NCI-H69 (cell line): ENCODE measurements at regions not wholly inside any gene's neighbourhood (a gene's known extent, or its start where the extent isn't known, plus 50 kb on each side); places are given as distances from the start of the nearest gene placed in this dataset.
"Not testable (repeated sequence)": the region's sequence is repeated elsewhere in the genome, so short reads cannot be mapped to it uniquely, and the experiment has no call there.

Source experiments
- DNase-seq: peaks from one replicate; lab custom pipeline; 2025; lab: John Stamatoyannopoulos, UW

GRCh38 chr2:226578879-226579278 is 220.7 kb downstream of the IRS1 start:
- no peak for DNase-seq

- no peak for DNase-seq
Measured at GRCh38 chr2:226578373-226578772, 221.2 kb downstream of the IRS1 start.

- DNase-seq: no peak
Measured at GRCh38 chr2:226575928-226576327, 223.7 kb downstream of the IRS1 start.

GRCh38 chr2:226573158-226573557 is 226.5 kb downstream of the IRS1 start:
- no peak for DNase-seq

- DNase-seq: no peak
Measured at GRCh38 chr2:226564667-226565066, 235.0 kb downstream of the IRS1 start.

- no peak for DNase-seq
Measured at GRCh38 chr2:226561962-226562361, 237.7 kb downstream of the IRS1 start.

GRCh38 chr2:226560325-226560724 is 239.3 kb downstream of the IRS1 start:
- DNase-seq: no peak

- no peak for DNase-seq
Measured at GRCh38 chr2:226559536-226559935, 240.1 kb downstream of the IRS1 start.

- DNase-seq: no peak
Measured at GRCh38 chr2:226558418-226558817, 241.2 kb downstream of the IRS1 start.

GRCh38 chr2:226556050-226556449 is 243.6 kb downstream of the IRS1 start:
- DNase-seq: no peak

- DNase-seq: no peak
Measured at GRCh38 chr2:226554701-226555100, 244.9 kb downstream of the IRS1 start.

GRCh38 chr2:226553333-226553732 is 246.3 kb downstream of the IRS1 start:
- DNase-seq: no peak

- DNase-seq: no peak
Measured at GRCh38 chr2:226552571-226553285, 246.9 kb downstream of the IRS1 start.

- no peak for DNase-seq
Measured at GRCh38 chr2:226551522-226552250, 247.9 kb downstream of the IRS1 start.

GRCh38 chr2:226550801-226551200 is 248.8 kb downstream of the IRS1 start:
- DNase-seq: no peak

- DNase-seq: no peak
Measured at GRCh38 chr2:226548732-226549131, 250.9 kb downstream of the IRS1 start.

- no peak for DNase-seq
Measured at GRCh38 chr2:226544596-226545210, 254.9 kb downstream of the IRS1 start.

GRCh38 chr2:226540204-226540994 is 259.2 kb downstream of the IRS1 start:
- DNase-seq: no peak

GRCh38 chr2:226536410-226536809 is 263.2 kb downstream of the IRS1 start:
- no peak for DNase-seq

- not testable (repeated sequence) for DNase-seq
Measured at GRCh38 chr2:226532976-226533375, 266.6 kb downstream of the IRS1 start.

- DNase-seq: no peak
Measured at GRCh38 chr2:226531061-226531810, 268.4 kb downstream of the IRS1 start.

- DNase-seq: no peak
Measured at GRCh38 chr2:226529556-226529955, 270.1 kb downstream of the IRS1 start.
